K562 (cell line): ENCODE measurements at regions not wholly inside any gene's neighbourhood (a gene's known extent, or its start where the extent isn't known, plus 50 kb on each side); places are given as distances from the start of the nearest gene placed in this dataset.
"Not testable (repeated sequence)": the region's sequence is repeated elsewhere in the genome, so short reads cannot be mapped to it uniquely, and the experiment has no call there.

ENCODE experiments used
- ATAC-seq: fragments of 200-7000 bp; cut with Tn5 transposase; 3 replicates; pipeline ENCODE4 v1.9.1; 2020; ENCODE audit warnings: moderate library complexity
- BruUV-seq: library from RNA; stranded (reverse); fragments of 400-500 nt; replicated peaks from 2 replicates; lab custom pipeline; 2021; lab: Mats Ljungman, UMichigan
- CTCF ChIA-PET: fragments of 300-600 bp; formaldehyde crosslinking; extraction: SDS; loops from one replicate; lab custom pipeline; 2021; ENCODE audit warnings: low intra/inter-chr PET ratio; lab: Yijun Ruan, JAX
- POLR2A ChIA-PET: fragments of 300-600, 350-650 bp; sonication (Branson Sonifier 250); formaldehyde crosslinking; extraction: SDS; loops from one replicate; lab custom pipeline; 2021; ENCODE audit warnings: antibody characterized with exemption, inconsistent platforms; lab: Yijun Ruan, JAX
- DNase-seq, 4 experiments: peaks; one replicate each; pipeline versions ENCODE4 v3.0.0 to v3.0.0-alpha.2; 2011 to 2018; ENCODE audit warnings: low spot score in 3 of 4, mixed read lengths in 3 of 4; ENCODE audit errors: extremely low read depth in 1 of 4
- FAIRE-seq: peaks from 2 replicates; lab custom pipeline; 2011; peaks lifted over from hg19 to GRCh38; lab: Jason Lieb, UNC
- H2AFZ ChIP-seq: 2 replicates; pipeline ENCODE4 v1.6.0; 2011; ENCODE audit warnings: low read depth, low read length, control low read depth, inconsistent platforms
- H3K27ac ChIP-seq: fragments of 200-600 bp; 3 replicates; pipeline ENCODE4 v1.8.0; 2011; ENCODE audit warnings: low read depth, mild to moderate bottlenecking, control low read depth, inconsistent platforms, low read length, moderate library complexity, mixed read lengths; ENCODE audit errors: extremely low read depth
- H3K27me3 ChIP-seq, 2 experiments: fragments of 300-600 bp in 1 of 2; 2 replicates in 1 of 2; 3 replicates in 1 of 2; pipeline versions ENCODE4 v1.6.0 to v1.8.0; 2011; ENCODE audit warnings: inconsistent platforms in 2 of 2, low read length in 2 of 2, mild to moderate bottlenecking in 1 of 2, mixed read lengths in 1 of 2, moderate library complexity in 1 of 2; ENCODE audit not compliant: control insufficient read depth in 2 of 2, insufficient read depth in 2 of 2
- H3K36me3 ChIP-seq: fragments of 300-600 bp; 3 replicates; pipeline ENCODE4 v1.8.0; 2011; ENCODE audit warnings: mild to moderate bottlenecking, low read length, inconsistent platforms; ENCODE audit not compliant: control insufficient read depth, insufficient read depth
- H3K4me1 ChIP-seq, 2 experiments: fragments of 200-600 bp in 1 of 2; replicated peaks in 1 of 2; 2 replicates in 1 of 2; 3 replicates in 1 of 2; pipeline versions ENCODE4 v1.5.1 to v1.8.0; 2011; ENCODE audit warnings: inconsistent platforms in 2 of 2, low read length in 2 of 2, mild to moderate bottlenecking in 1 of 2, mixed read lengths in 1 of 2, moderate library complexity in 1 of 2; ENCODE audit not compliant: control insufficient read depth in 2 of 2, insufficient read depth in 2 of 2
- H3K4me2 ChIP-seq: 2 replicates; pipeline ENCODE4 v1.6.1; 2011; ENCODE audit warnings: low read length, control low read depth, inconsistent platforms, mixed read lengths; ENCODE audit not compliant: insufficient read depth
- H3K4me3 ChIP-seq: fragments of 200-600 bp; sonication (generic), shearing (Covaris generic); 2 replicates; pipeline ENCODE4 v1.5.1; 2016; ENCODE audit warnings: control low read depth, inconsistent platforms
- H3K79me2 ChIP-seq: fragments of 200-600 bp; 3 replicates; pipeline ENCODE4 v1.8.0; 2011; ENCODE audit warnings: low read length, inconsistent platforms; ENCODE audit not compliant: control insufficient read depth, insufficient read depth
- H3K9ac ChIP-seq, 2 experiments: 2 replicates each; pipeline versions ENCODE4 v1.6.0 to v1.6.1; 2011; ENCODE audit warnings: low read depth in 2 of 2, low read length in 2 of 2, control low read depth in 1 of 2, inconsistent platforms in 1 of 2, mild to moderate bottlenecking in 1 of 2, mixed read lengths in 1 of 2; ENCODE audit not compliant: insufficient read depth in 1 of 2
- H3K9me1 ChIP-seq: one replicate; pipeline ENCODE4 v1.6.0; 2011; ENCODE audit warnings: inconsistent platforms, mild to moderate bottlenecking, low read length, moderate library complexity; ENCODE audit not compliant: control insufficient read depth, insufficient read depth
- H3K9me3 ChIP-seq: replicated peaks from 2 replicates; pipeline ENCODE4 v1.5.1; 2011; ENCODE audit warnings: low read depth, low read length, inconsistent platforms; ENCODE audit not compliant: control insufficient read depth, insufficient read depth
- H4K20me1 ChIP-seq: replicated peaks from 2 replicates; pipeline ENCODE4 v1.6.1; 2011; ENCODE audit warnings: low read length, inconsistent platforms, mixed read lengths; ENCODE audit not compliant: control insufficient read depth, insufficient read depth
- WGBS: fragments of 100-300 bp; shearing (Covaris generic); methylation state at CpG from one replicate; pipeline ENCODE4 v1.1.6; 2016; ENCODE audit warnings: low coverage, mixed read lengths; ENCODE audit not compliant: insufficient coverage; ENCODE audit errors: missing lambda C conversion rate; 5-methylcytosine and 5-hydroxymethylcytosine counted together
- in situ Hi-C: fragments of 300-500 bp; cut with MboI; formaldehyde crosslinking; loops from 4 replicates; pipeline ENCODE4 v1.15.0; 2018; ENCODE audit warnings: inconsistent platforms, mixed read lengths
- intact Hi-C: fragments of 100-400 bp; cut with micrococcal nuclease; formaldehyde crosslinking; loops from 2 replicates; pipeline ENCODE4 v1.14.2; 2022

GRCh38 chr2:111425789-111426201, 305.1 kb downstream of the BCL2L11 start:
- BruUV-seq, H3K4me2 ChIP-seq, in situ Hi-C loops, ATAC-seq, H4K20me1 ChIP-seq, H3K27me3 ChIP-seq, H2AFZ ChIP-seq, H3K9me3 ChIP-seq, H3K4me1 ChIP-seq, H3K27ac ChIP-seq, H3K9me1 ChIP-seq, intact Hi-C loops, H3K9ac ChIP-seq, FAIRE-seq, POLR2A ChIA-PET, H3K4me3 ChIP-seq, DNase-seq, H3K36me3 ChIP-seq, CTCF ChIA-PET: not testable (repeated sequence)
- 63% methylated on average over 4 of the region's 4 CpGs for WGBS
- peaks cover 51% of the 10 kb centered on the region for H3K79me2 ChIP-seq

- FAIRE-seq, H3K4me3 ChIP-seq, H2AFZ ChIP-seq, ATAC-seq, DNase-seq, POLR2A ChIA-PET, H3K4me1 ChIP-seq, H3K4me2 ChIP-seq, H3K9ac ChIP-seq, H3K9me3 ChIP-seq, intact Hi-C loops, BruUV-seq, H3K27me3 ChIP-seq, H3K9me1 ChIP-seq, H4K20me1 ChIP-seq, H3K36me3 ChIP-seq, in situ Hi-C loops, CTCF ChIA-PET, H3K27ac ChIP-seq: not testable (repeated sequence)
- WGBS: 83% methylated on average over 3 of the region's 4 CpGs
- peaks cover 50% of the 10 kb centered on the region for H3K79me2 ChIP-seq
These were observed 306.6 kb downstream of the BCL2L11 start for GRCh38 chr2:111427346-111427745.

DNA sequence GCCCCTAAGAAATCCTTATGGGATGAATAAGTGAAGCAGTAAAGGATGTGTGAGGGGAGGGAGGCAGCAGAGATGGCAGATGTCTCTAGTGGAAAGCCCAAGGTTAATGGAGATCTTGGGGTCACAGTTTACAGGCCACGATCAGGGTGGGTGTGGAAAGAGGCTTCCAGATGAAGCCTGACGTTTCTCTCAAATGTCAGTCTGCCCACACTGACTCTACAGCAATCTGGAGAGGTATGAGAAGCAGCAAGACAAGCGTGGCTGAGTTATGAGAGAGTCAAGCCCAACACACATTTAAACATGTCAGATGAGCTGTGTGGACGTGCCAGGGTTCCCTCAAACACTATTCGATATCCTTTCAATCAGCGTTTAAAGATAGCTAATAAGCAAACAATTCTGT, 308.2 kb downstream of the BCL2L11 start:
- BruUV-seq, H3K9me3 ChIP-seq, H2AFZ ChIP-seq, intact Hi-C loops, ATAC-seq, H3K4me2 ChIP-seq, FAIRE-seq, H3K4me1 ChIP-seq, H3K36me3 ChIP-seq, H4K20me1 ChIP-seq, H3K9me1 ChIP-seq, H3K9ac ChIP-seq, H3K27ac ChIP-seq, in situ Hi-C loops, H3K4me3 ChIP-seq, DNase-seq, CTCF ChIA-PET, POLR2A ChIA-PET, H3K27me3 ChIP-seq: not testable (repeated sequence)
- H3K79me2 ChIP-seq: peaks cover 56% of the 10 kb centered on the region
- WGBS: 81% methylated on average over 4 of the region's 6 CpGs

DNA sequence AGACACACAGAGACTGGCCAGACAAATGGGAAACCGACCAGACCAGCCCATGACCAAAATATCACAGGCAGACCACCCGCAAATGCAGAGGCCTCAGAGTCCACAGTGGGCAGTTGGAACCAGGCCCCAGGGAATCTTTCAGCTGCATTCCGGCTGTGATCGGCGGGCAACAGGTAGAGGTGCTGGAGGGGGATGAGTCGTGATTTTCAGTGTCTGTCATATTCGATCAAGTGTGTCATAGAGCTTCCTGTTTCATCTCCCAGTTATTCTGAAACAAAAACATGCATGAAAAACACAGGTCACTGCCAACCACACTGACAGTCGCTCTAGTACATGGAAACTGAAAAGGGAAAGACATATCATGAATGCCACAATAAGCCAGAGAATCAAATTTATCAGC, 308.6 kb downstream of the BCL2L11 start:
- H3K36me3 ChIP-seq, ATAC-seq, DNase-seq, in situ Hi-C loops, BruUV-seq, H3K27me3 ChIP-seq, H2AFZ ChIP-seq, H3K4me3 ChIP-seq, H3K9me3 ChIP-seq, POLR2A ChIA-PET, H3K9me1 ChIP-seq, H3K9ac ChIP-seq, H4K20me1 ChIP-seq, intact Hi-C loops, H3K27ac ChIP-seq, FAIRE-seq, CTCF ChIA-PET, H3K4me2 ChIP-seq: not testable (repeated sequence)
- Histone ChIP-seq H3K4me1 (peaks cover 7 to 10% of the 10 kb centered on the region in 2 experiments; a peak in 3 of 5 replicates), H3K79me2 (peaks cover 60% of the 10 kb centered on the region)
- 91% methylated on average over 5 of the region's 8 CpGs for WGBS
